ENCODE measurements at regions not wholly inside any gene's neighbourhood (a gene's known extent, or its start where the extent isn't known, plus 50 kb on each side); places are given as distances from the start of the nearest gene placed in this dataset.

- no peaks in the 10 kb centered on the region for H3K4me1 ChIP-seq
- DNase-seq (no peak), ATAC-seq (no peak)
- no peaks in the 10 kb centered on the region for H3K27me3 ChIP-seq
- H3K27ac ChIP-seq: no peak overlapping the region
- no peak overlapping the region for H3K4me3 ChIP-seq
- H3K36me3 ChIP-seq: no peaks in the 10 kb centered on the region
- TF ChIP-seq POLR2A (IDR thresholded peaks at IDR 0.05): no peak
- TF ChIP-seq, protein P1, sequence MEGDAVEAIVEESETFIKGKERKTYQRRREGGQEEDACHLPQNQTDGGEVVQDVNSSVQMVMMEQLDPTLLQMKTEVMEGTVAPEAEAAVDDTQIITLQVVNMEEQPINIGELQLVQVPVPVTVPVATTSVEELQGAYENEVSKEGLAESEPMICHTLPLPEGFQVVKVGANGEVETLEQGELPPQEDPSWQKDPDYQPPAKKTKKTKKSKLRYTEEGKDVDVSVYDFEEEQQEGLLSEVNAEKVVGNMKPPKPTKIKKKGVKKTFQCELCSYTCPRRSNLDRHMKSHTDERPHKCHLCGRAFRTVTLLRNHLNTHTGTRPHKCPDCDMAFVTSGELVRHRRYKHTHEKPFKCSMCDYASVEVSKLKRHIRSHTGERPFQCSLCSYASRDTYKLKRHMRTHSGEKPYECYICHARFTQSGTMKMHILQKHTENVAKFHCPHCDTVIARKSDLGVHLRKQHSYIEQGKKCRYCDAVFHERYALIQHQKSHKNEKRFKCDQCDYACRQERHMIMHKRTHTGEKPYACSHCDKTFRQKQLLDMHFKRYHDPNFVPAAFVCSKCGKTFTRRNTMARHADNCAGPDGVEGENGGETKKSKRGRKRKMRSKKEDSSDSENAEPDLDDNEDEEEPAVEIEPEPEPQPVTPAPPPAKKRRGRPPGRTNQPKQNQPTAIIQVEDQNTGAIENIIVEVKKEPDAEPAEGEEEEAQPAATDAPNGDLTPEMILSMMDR (IDR thresholded peaks at IDR 0.05): no peak
- no peaks in the 10 kb centered on the region for H3K9me3 ChIP-seq
- intact Hi-C loops (cut with DNase I): no loop called here
- WGBS (ENCODE audit: insufficient coverage, low coverage, low lambda C conversion rate, missing lambda C conversion rate): 25% methylated on average over 1 of the region's 1 CpG
These were observed 106.3 kb upstream of the FTMT start for GRCh38 chr5:121745407-121745806.

- Histone ChIP-seq H3K4me1 (no peaks in the 10 kb centered on the region), H3K4me3 (no peak overlapping the region), H3K27me3 (no peaks in the 10 kb centered on the region), H3K9me3 (no peaks in the 10 kb centered on the region), H3K36me3 (no peaks in the 10 kb centered on the region), H3K27ac (no peak overlapping the region)
- no peak for ATAC-seq
- intact Hi-C loops (cut with DNase I): no loop called here
- TF ChIP-seq POLR2A (IDR thresholded peaks at IDR 0.05): no peak
- TF ChIP-seq, protein P1 (IDR thresholded peaks at IDR 0.05): no peak
- DNase-seq: no peak
These were observed 104.9 kb upstream of the FTMT start for GRCh38 chr5:121746763-121747162.

DNA sequence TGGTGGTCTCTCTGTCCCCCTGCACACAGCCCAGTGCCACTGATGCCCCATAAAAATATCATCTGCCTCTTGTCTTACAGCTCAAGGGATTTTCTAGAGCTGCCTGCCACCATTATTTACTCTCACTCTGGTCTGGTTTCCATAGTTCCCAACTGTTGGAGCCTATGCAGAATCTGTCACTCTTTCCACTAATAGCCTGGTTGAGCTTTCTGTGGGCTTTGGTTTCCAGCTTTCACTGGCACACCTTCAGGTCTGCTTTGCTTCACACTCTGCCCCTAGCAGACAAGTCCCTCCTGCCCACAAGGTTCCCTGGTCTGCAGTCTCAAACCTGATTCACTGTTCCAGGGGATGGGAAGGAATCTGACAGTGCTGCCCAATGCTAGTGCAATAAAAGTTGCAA, 103.0 kb upstream of the FTMT start:
- intact Hi-C loops (cut with DNase I): no loop called here
- no peak for ATAC-seq
- Histone ChIP-seq H3K9me3 (no peaks in the 10 kb centered on the region), H3K36me3 (no peaks in the 10 kb centered on the region), H3K4me3 (no peak overlapping the region), H3K4me1 (no peaks in the 10 kb centered on the region), H3K27ac (no peak overlapping the region), H3K27me3 (no peaks in the 10 kb centered on the region)
- DNase-seq: no peak
- TF ChIP-seq, protein P1 (IDR thresholded peaks at IDR 0.05): no peak
- no peak for TF ChIP-seq POLR2A (IDR thresholded peaks at IDR 0.05)

GRCh38 chr5:121752149-121752548, 99.5 kb upstream of the FTMT start:
- intact Hi-C loops (cut with DNase I): no loop called here
- 45% methylated on average over 1 of the region's 1 CpG for WGBS (ENCODE audit: insufficient coverage, low coverage, low lambda C conversion rate, missing lambda C conversion rate)

GRCh38 chr5:121755266-121755665, 96.4 kb upstream of the FTMT start:
- no peaks in the 10 kb centered on the region for H3K36me3 ChIP-seq
- no peak overlapping the region for H3K4me3 ChIP-seq
- DNase-seq: no peak
- ATAC-seq: no peak
- no peaks in the 10 kb centered on the region for H3K9me3 ChIP-seq
- H3K27ac ChIP-seq: no peak overlapping the region
- no peak for TF ChIP-seq POLR2A (IDR thresholded peaks at IDR 0.05)
- TF ChIP-seq, protein P1 (IDR thresholded peaks at IDR 0.05): no peak
- H3K27me3 ChIP-seq: no peaks in the 10 kb centered on the region
- H3K4me1 ChIP-seq: no peaks in the 10 kb centered on the region
- WGBS (ENCODE audit: insufficient coverage, low coverage, low lambda C conversion rate, missing lambda C conversion rate): 45% methylated on average over 4 of the region's 4 CpGs
- intact Hi-C loops (cut with DNase I): no loop called here

More at GRCh38 chr5:121752149-121752548, 99.5 kb upstream of the FTMT start:
- H3K27me3 ChIP-seq: no peaks in the 10 kb centered on the region
- ATAC-seq (no peak), DNase-seq (no peak)
- no peak overlapping the region for H3K4me3 ChIP-seq
- no peaks in the 10 kb centered on the region for H3K4me1 ChIP-seq
- no peaks in the 10 kb centered on the region for H3K9me3 ChIP-seq
- no peak overlapping the region for H3K27ac ChIP-seq
- TF ChIP-seq, protein P1 (IDR thresholded peaks at IDR 0.05): no peak
- no peak for TF ChIP-seq POLR2A (IDR thresholded peaks at IDR 0.05)
- no peaks in the 10 kb centered on the region for H3K36me3 ChIP-seq
